Trophoblast cell (in vitro differentiated cells and primary cell): ENCODE measurements at regions not wholly inside any gene's neighbourhood (a gene's known extent, or its start where the extent isn't known, plus 50 kb on each side); places are given as distances from the start of the nearest gene placed in this dataset.
A peak's percentile ranks its signal among the peaks of the same experiment; 100 is the strongest.

Source experiments
- DNase-seq, 2 donors: peaks; one replicate each; pipeline ENCODE4 v3.0.0-alpha.2; 2016
- H2AFZ ChIP-seq: 2 replicates; pipeline ENCODE4 v1.6.1; 2013; ENCODE audit warnings: low read length, moderate library complexity, mild to moderate bottlenecking; ENCODE audit not compliant: insufficient read depth, poor library complexity
- H2AK5ac ChIP-seq: 2 replicates; pipeline ENCODE4 v1.6.1; 2013; ENCODE audit warnings: mild to moderate bottlenecking, low read length
- H2BK120ac ChIP-seq: 2 replicates; pipeline ENCODE4 v1.6.1; 2013; ENCODE audit warnings: low read length, mild to moderate bottlenecking, moderate library complexity; ENCODE audit not compliant: insufficient read depth, poor library complexity
- H2BK12ac ChIP-seq: 2 replicates; pipeline ENCODE4 v1.6.1; 2013; ENCODE audit warnings: mild to moderate bottlenecking, low read length, moderate library complexity
- H2BK5ac ChIP-seq: 2 replicates; pipeline ENCODE4 v1.6.1; 2013; ENCODE audit warnings: low read length, low read depth, moderate library complexity, mild to moderate bottlenecking; ENCODE audit not compliant: poor library complexity
- H3K14ac ChIP-seq: 2 replicates; pipeline ENCODE4 v1.6.1; 2013; ENCODE audit warnings: mild to moderate bottlenecking, low read length
- H3K18ac ChIP-seq: 2 replicates; pipeline ENCODE4 v1.6.1; 2013; ENCODE audit warnings: mild to moderate bottlenecking, low read length
- H3K23ac ChIP-seq: 2 replicates; pipeline ENCODE4 v1.6.1; 2013; ENCODE audit warnings: low read length
- H3K27ac ChIP-seq: 2 replicates; pipeline ENCODE4 v1.5.1; 2013; ENCODE audit warnings: low read depth, mild to moderate bottlenecking, inconsistent platforms, low read length, moderate library complexity
- H3K27me3 ChIP-seq: 2 replicates; pipeline ENCODE4 v1.6.1; 2013; ENCODE audit warnings: inconsistent platforms, mild to moderate bottlenecking, low read length, moderate library complexity; ENCODE audit not compliant: insufficient read depth
- H3K36me3 ChIP-seq, 2 experiments: 1 replicate in 1 of 2; 2 replicates in 1 of 2; pipeline ENCODE4 v1.6.1; 2013; ENCODE audit warnings: low read length in 2 of 2, mild to moderate bottlenecking in 2 of 2, moderate library complexity in 1 of 2; ENCODE audit not compliant: insufficient read depth in 2 of 2, control insufficient read depth in 1 of 2
- H3K4ac ChIP-seq: 2 replicates; pipeline ENCODE4 v1.6.1; 2013; ENCODE audit warnings: low read depth, mild to moderate bottlenecking, low read length, moderate library complexity
- H3K4me1 ChIP-seq, 2 experiments: 1 replicate in 1 of 2; 2 replicates in 1 of 2; pipeline ENCODE4 v1.6.1; 2013; ENCODE audit warnings: low read length in 2 of 2, mild to moderate bottlenecking in 2 of 2, moderate library complexity in 1 of 2; ENCODE audit not compliant: insufficient read depth in 2 of 2, control insufficient read depth in 1 of 2
- H3K4me2 ChIP-seq: 2 replicates; pipeline ENCODE4 v1.6.1; 2013; ENCODE audit warnings: inconsistent platforms, mild to moderate bottlenecking, low read length, moderate library complexity
- H3K4me3 ChIP-seq: 2 replicates; pipeline ENCODE4 v1.5.1; 2013; ENCODE audit warnings: mild to moderate bottlenecking, low read depth, low read length, inconsistent platforms
- H3K79me1 ChIP-seq: one replicate; pipeline ENCODE4 v1.6.1; 2013; ENCODE audit warnings: low read length
- H3K79me2 ChIP-seq: 2 replicates; pipeline ENCODE4 v1.6.1; 2013; ENCODE audit warnings: low read length, mild to moderate bottlenecking; ENCODE audit not compliant: control insufficient read depth, insufficient read depth, poor library complexity
- H3K9ac ChIP-seq: 2 replicates; pipeline ENCODE4 v1.6.1; 2013; ENCODE audit warnings: mild to moderate bottlenecking, low read length
- H3K9me3 ChIP-seq: 2 replicates; pipeline ENCODE4 v1.6.1; 2013; ENCODE audit warnings: low read depth, mild to moderate bottlenecking, control low read depth, inconsistent platforms, low read length; ENCODE audit not compliant: insufficient read depth
- H4K12ac ChIP-seq: 2 replicates; pipeline ENCODE4 v1.6.1; 2013; ENCODE audit warnings: low read depth, mild to moderate bottlenecking, low read length, moderate library complexity
- H4K8ac ChIP-seq: 2 replicates; pipeline ENCODE4 v1.6.1; 2013; ENCODE audit warnings: low read depth, mild to moderate bottlenecking, low read length, moderate library complexity
- H4K91ac ChIP-seq: one replicate; pipeline ENCODE4 v1.6.1; 2013; ENCODE audit warnings: low read depth, mild to moderate bottlenecking, low read length, moderate library complexity
- WGBS: extraction: QIAGEN DNeasy Blood & Tissue Kit; methylation state at CpG from one replicate; pipeline ENCODE4 v1.1.7; 2013; ENCODE audit warnings: missing lambda C conversion rate; ENCODE audit not compliant: insufficient read length, insufficient coverage; ENCODE audit errors: extremely low coverage; 5-methylcytosine and 5-hydroxymethylcytosine counted together

DNA sequence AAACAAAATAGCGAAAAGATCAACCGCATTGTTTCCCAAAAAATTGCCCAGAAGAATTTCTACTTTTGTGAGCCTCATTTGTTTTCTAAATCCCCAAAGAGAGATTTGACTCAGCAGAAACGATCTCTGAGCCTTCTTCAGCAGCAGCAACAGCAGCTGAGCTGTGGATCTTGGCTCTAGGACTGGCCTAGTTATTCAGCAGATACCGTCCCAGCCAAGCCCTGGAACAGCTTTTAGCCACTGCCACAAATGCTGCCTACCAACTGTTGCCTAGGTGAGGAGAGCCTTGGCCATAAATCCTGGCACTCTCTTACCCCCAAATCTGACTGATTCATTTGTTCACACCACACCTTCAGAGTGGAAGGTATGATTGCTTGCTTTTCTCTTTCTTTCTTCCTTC is 320.1 kb downstream of the TGFB2 start:
- Histone ChIP-seq H3K4me3 (no peak overlapping the region), H3K9ac (no peak overlapping the region), H2AK5ac (peak overlapping the region; percentile 93), H3K27ac (no peak overlapping the region), H3K23ac (no peak overlapping the region), H2BK12ac (peak overlapping the region; percentile 98), H3K9me3 (no peaks in the 10 kb centered on the region), H4K91ac (peak overlapping the region; percentile 18), H3K14ac (peak overlapping the region; percentile 44), H3K27me3 (no peaks in the 10 kb centered on the region), H3K79me1 (peaks cover 5% of the 10 kb centered on the region), H3K79me2 (no peaks in the 10 kb centered on the region), H4K12ac (peak overlapping the region; percentile 26), H2BK5ac (no peak overlapping the region), H4K8ac (peak overlapping the region; percentile 53), H3K36me3 (no peaks in the 10 kb centered on the region), H2AFZ (no peak overlapping the region), H3K4me1 (peaks cover 0 to 2% of the 10 kb centered on the region in 2 experiments), H3K4ac (no peak overlapping the region), H2BK120ac (peak overlapping the region; percentile 46), H3K18ac (no peak overlapping the region), H3K4me2 (no peak overlapping the region)
- no CpG with 5 or more reads among the region's 4 CpGs for WGBS
- DNase-seq, result no peak

DNA sequence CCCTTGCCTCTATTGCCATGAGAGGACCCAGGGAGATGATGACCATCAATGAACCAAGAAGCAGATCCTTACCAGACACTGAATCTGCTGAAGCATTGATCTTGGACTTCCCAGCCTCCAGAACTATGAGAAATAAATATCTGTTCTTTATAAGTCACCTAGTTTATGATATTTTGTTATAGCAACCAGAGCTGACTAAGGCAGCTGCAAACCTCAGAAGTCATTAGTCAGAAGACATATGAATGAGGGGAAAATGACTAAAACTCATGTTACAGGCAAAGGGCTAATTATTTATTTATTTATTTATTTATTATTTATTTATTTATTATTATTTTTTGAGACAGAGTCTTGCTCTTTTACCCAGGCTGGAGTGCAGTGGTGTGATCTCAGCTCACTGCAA is 321.1 kb downstream of the TGFB2 start:
- Histone ChIP-seq H2AFZ (no peak overlapping the region), H4K91ac (no peak overlapping the region), H3K36me3 (no peaks in the 10 kb centered on the region), H4K12ac (no peak overlapping the region), H3K4me2 (no peak overlapping the region), H2BK120ac (no peak overlapping the region), H3K27ac (no peak overlapping the region), H3K27me3 (no peaks in the 10 kb centered on the region), H3K79me1 (peaks cover 5% of the 10 kb centered on the region), H3K14ac (no peak overlapping the region), H4K8ac (no peak overlapping the region), H2AK5ac (no peak overlapping the region), H3K9me3 (no peaks in the 10 kb centered on the region), H3K18ac (no peak overlapping the region), H3K4ac (no peak overlapping the region), H3K4me1 (peaks cover 0 to 2% of the 10 kb centered on the region in 2 experiments), H2BK12ac (no peak overlapping the region), H2BK5ac (no peak overlapping the region), H3K9ac (no peak overlapping the region), H3K79me2 (no peaks in the 10 kb centered on the region), H3K23ac (no peak overlapping the region), H3K4me3 (no peak overlapping the region)
- no peak for DNase-seq

DNA sequence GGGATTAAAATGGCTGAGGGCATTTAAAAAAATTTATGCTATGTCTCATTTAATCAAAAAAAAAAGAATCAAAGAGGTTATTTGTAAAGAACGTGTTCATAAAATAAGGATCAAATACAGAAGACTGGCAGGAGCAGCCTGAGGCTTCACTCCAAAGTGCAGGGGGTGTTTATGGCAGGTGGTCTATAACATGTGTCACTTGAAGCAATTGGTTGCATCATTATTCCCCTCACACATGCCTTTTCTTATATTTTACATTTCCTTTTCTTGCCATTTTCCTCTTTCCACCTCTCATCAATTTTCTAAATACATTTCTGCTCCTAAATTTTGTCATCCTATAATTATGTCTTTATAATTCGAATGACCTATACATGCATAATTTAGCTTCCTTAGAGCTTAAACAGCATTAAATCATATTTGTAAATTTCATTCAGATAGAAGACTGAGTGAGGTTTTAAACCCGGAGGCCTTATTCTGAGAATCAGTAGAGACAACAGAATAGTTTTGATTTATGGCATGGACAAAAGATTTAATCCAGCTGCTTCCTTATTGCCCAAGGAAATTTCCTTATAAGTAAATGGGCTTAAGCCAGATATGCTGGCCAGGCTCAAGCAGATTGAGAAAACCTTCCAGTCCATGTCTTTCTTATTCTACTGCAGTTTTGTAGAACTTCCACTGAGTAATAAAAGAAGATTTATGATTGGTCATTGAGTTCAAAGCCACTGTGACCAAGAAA is 322.8 kb downstream of the TGFB2 start:
- Histone ChIP-seq H3K14ac (no peak overlapping the region), H3K18ac (no peak overlapping the region), H4K91ac (no peak overlapping the region), H2AFZ (no peak overlapping the region), H3K79me2 (no peaks in the 10 kb centered on the region), H3K9me3 (no peaks in the 10 kb centered on the region), H4K8ac (no peak overlapping the region), H3K4me3 (no peak overlapping the region), H2BK120ac (no peak overlapping the region), H3K9ac (no peak overlapping the region), H3K4ac (no peak overlapping the region), H3K27ac (no peak overlapping the region), H2BK5ac (no peak overlapping the region), H3K23ac (no peak overlapping the region), H3K36me3 (no peaks in the 10 kb centered on the region), H3K27me3 (no peaks in the 10 kb centered on the region), H3K4me1 (peaks cover 0 to 4% of the 10 kb centered on the region in 2 experiments), H3K79me1 (no peaks in the 10 kb centered on the region), H2AK5ac (no peak overlapping the region), H3K4me2 (no peak overlapping the region), H4K12ac (no peak overlapping the region), H2BK12ac (no peak overlapping the region)
- no CpG with 5 or more reads among the region's 3 CpGs for WGBS
- DNase-seq, result no peak

GRCh38 chr1:218669431-218669830 is 324.3 kb downstream of the TGFB2 start:
- Histone ChIP-seq H3K9me3 (no peaks in the 10 kb centered on the region), H3K4me2 (no peak overlapping the region), H3K27me3 (no peaks in the 10 kb centered on the region), H4K8ac (no peak overlapping the region), H4K12ac (no peak overlapping the region), H2BK12ac (no peak overlapping the region), H3K18ac (no peak overlapping the region), H3K4ac (no peak overlapping the region), H3K9ac (no peak overlapping the region), H3K14ac (no peak overlapping the region), H3K36me3 (no peaks in the 10 kb centered on the region), H3K4me1 (peaks cover 0 to 9% of the 10 kb centered on the region in 2 experiments), H2BK5ac (no peak overlapping the region), H2AFZ (no peak overlapping the region), H2BK120ac (no peak overlapping the region), H2AK5ac (no peak overlapping the region), H3K23ac (no peak overlapping the region), H3K79me2 (no peaks in the 10 kb centered on the region), H3K27ac (no peak overlapping the region), H3K79me1 (peaks cover 3% of the 10 kb centered on the region), H4K91ac (no peak overlapping the region), H3K4me3 (no peak overlapping the region)
- DNase-seq, result peak in 1 of 2 donors; percentile 29
- WGBS, result no CpG with 5 or more reads among the region's 1 CpG
